Activated naive CD4-positive, alpha-beta T cell treated with anti-CD3 and anti-CD28 coated beads, Interleukin-2, amount 50 U/mL, for 24 hours (primary cell): ENCODE measurements at regions not wholly inside any gene's neighbourhood (a gene's known extent, or its start where the extent isn't known, plus 50 kb on each side); places are given as distances from the start of the nearest gene placed in this dataset.
"Not testable (repeated sequence)": the region's sequence is repeated elsewhere in the genome, so short reads cannot be mapped to it uniquely, and the experiment has no call there.

Source experiments
- H3K27ac Mint-ChIP-seq: one replicate; pipeline ENCODE4 v1.8.0; 2021; ENCODE audit warnings: mild to moderate bottlenecking, mixed read lengths
- H3K27me3 Mint-ChIP-seq: one replicate; pipeline ENCODE4 v1.8.0; 2021; ENCODE audit warnings: mixed read lengths
- H3K36me3 Mint-ChIP-seq: one replicate; pipeline ENCODE4 v1.8.0; 2021; ENCODE audit warnings: mixed read lengths
- H3K4me1 Mint-ChIP-seq: one replicate; pipeline ENCODE4 v1.8.0; 2021; ENCODE audit warnings: mixed read lengths
- H3K4me3 Mint-ChIP-seq: one replicate; pipeline ENCODE4 v1.8.0; 2021; ENCODE audit warnings: mild to moderate bottlenecking, mixed read lengths
- H3K9me3 Mint-ChIP-seq: one replicate; pipeline ENCODE4 v1.8.0; 2021; ENCODE audit warnings: mixed read lengths

DNA sequence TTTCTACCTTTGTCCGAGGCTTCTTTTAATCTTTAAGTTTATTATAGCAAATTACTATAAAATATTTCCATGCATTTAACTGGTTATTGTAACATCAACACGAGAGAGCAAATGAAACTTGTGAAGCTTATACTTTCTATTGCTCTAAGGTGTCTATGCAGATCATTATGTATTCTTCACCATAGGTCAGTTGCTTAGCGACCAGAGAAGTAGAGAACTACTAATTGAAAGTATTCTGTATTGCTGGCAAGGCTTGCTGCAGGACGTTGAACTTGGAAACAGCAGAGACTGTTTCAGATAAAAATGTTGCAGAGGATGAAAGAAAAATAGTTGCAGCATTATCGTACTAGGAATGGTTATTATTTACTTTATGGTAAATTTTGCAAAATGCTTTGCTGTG, 933.6 kb upstream of the FOXG1 start:
- not testable (repeated sequence) for H3K27me3 Mint-ChIP-seq, H3K27ac Mint-ChIP-seq, H3K36me3 Mint-ChIP-seq, H3K4me1 Mint-ChIP-seq, H3K4me3 Mint-ChIP-seq, H3K9me3 Mint-ChIP-seq

DNA sequence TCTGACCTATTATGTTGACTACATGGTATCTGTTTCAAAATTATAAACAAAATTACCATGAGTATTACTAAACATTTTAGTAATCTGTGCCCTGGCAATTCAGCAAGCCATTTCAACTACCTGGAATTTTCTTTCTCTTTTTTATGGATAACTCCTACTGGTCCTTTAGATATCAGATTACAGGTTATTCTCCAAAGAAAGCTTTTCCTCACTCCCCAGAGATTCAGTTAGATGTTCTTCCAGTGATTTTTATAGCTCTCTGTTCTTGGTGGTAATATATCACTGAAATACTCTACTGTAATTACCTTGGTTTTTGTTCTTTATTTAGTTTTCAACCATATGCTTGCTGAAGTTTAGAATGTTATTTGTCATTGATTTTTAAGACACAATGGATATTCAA, 930.2 kb upstream of the FOXG1 start:
- Mint-ChIP-seq H3K9me3 (no peaks in the 10 kb centered on the region), H3K27me3 (no peaks in the 10 kb centered on the region), H3K4me1 (no peaks in the 10 kb centered on the region), H3K27ac (no peak overlapping the region), H3K36me3 (no peaks in the 10 kb centered on the region), H3K4me3 (no peak overlapping the region)

DNA sequence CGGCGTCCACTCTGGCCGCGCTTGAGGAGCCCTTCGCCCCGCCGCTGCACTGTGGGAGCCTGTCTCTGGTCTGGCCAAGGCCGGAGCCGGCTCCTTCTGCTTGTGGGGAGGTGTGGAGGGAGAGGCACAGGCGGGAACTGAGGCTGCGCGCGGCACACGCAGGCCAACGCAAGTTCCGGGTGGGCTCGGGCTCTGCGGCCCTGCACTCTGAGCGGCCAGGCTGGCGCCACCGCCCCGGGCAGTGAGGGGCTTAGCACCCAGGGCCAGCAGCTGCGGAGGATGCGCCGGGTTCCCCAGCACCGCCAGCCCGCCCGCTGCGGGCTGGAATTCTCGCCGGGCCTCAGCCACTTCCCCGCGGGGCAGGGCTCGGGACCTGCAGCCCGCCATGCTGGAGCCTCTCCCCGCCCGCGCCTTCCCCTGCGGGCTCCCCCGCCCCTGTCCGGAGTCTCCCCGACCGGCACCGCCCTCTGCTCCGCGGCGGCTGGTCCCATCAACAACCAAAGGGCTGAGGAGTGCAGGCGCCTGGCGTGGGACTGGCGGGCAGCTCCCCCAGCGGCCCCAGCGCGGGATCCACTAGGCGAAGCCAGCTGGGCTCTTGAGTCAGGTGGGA, 921.2 kb upstream of the FOXG1 start:
- H3K27me3 Mint-ChIP-seq = no peaks in the 10 kb centered on the region
- H3K27ac Mint-ChIP-seq = no peak overlapping the region
- peaks cover 12% of the 10 kb centered on the region for H3K9me3 Mint-ChIP-seq
- no peaks in the 10 kb centered on the region for H3K36me3 Mint-ChIP-seq
- no peak overlapping the region for H3K4me3 Mint-ChIP-seq
- H3K4me1 Mint-ChIP-seq = no peaks in the 10 kb centered on the region

DNA sequence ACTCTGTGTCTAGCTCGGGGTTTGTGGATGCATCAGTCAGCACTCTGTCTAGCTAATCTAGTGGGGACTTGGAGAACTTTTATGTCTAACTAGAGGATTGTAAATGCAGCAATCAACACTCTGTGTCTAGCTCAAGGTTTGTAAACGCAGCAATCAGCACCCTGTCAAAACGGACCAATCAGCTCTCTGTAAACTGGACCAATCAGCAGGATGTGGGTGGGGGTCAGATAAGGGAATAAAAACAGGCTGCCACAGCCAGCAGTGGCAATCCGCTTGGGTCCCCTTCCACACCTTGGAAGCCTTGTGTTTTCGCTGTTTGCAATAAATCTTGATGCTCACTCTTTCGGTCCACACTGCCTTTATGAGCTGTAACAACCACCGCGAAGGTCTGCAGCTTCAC, 920.7 kb upstream of the FOXG1 start:
- Mint-ChIP-seq H3K27ac (no peak overlapping the region), H3K9me3 (peaks cover 12% of the 10 kb centered on the region), H3K27me3 (no peaks in the 10 kb centered on the region), H3K4me1 (no peaks in the 10 kb centered on the region), H3K4me3 (no peak overlapping the region), H3K36me3 (no peaks in the 10 kb centered on the region)

DNA sequence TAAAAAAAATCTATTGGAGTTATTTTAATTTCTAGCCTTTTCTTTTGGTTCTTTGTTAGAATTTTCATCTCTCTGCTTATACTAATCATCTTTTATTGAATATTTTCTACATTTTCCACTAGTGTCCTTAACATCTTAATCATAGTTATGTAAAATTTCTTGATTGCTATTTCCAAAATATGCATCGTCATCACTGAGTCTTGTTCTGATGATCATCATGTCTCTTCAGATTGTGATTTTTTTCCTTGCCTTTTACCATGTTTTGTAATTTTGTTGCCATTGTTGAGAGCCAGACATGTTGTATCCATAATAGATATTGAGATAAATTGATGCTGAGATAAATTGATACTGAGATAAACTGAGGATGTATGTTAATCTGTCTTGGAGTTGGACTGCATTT, 919.1 kb upstream of the FOXG1 start:
- not testable (repeated sequence) for H3K4me1 Mint-ChIP-seq, H3K4me3 Mint-ChIP-seq, H3K27ac Mint-ChIP-seq, H3K36me3 Mint-ChIP-seq, H3K27me3 Mint-ChIP-seq
- H3K9me3 Mint-ChIP-seq = peaks cover 12% of the 10 kb centered on the region

DNA sequence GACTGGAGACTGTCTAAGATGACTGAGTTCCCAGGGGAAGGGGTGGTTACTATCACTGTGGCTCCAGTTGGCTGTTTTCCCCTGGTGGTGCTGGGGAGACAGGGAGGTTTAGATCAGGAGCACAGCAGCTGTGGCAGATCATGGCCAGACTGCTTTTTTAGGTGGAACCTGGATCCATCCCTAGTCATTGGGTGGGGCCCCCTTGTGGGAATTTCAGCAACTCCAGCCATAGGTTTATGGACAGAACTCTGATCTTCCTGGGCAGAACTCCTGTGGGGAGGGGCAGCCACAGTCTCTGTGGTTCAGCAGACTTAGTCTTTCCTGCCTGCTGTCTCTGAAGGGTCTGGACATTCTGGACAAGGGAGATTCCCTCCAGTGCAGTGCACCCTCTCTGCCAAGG, 917.4 kb upstream of the FOXG1 start:
- H3K36me3 Mint-ChIP-seq, H3K4me3 Mint-ChIP-seq, H3K27me3 Mint-ChIP-seq, H3K9me3 Mint-ChIP-seq, H3K27ac Mint-ChIP-seq, H3K4me1 Mint-ChIP-seq: not testable (repeated sequence)

DNA sequence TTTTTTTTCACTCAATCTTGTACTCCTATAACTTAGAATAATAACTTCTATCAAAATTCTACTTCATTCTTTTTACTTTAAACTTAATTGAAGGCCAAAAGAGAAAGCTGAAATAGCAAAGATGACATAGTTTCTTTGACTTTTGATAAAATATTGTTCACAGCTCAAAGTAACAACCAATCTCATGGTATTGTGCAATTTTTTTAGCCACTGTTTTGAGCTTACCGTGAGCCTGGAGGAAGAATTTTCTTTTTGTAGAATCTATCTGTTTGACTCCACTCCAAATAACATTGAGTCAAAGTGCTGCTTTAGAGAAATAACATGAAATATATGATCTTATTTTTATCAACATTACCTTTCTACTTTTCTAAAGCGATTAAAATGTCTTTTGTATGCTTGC, 903.9 kb upstream of the FOXG1 start:
- H3K9me3 Mint-ChIP-seq = peaks cover 19% of the 10 kb centered on the region
- H3K36me3 Mint-ChIP-seq = no peaks in the 10 kb centered on the region
- no peak overlapping the region for H3K4me3 Mint-ChIP-seq
- H3K27me3 Mint-ChIP-seq = no peaks in the 10 kb centered on the region
- no peak overlapping the region for H3K27ac Mint-ChIP-seq
- H3K4me1 Mint-ChIP-seq = no peaks in the 10 kb centered on the region

DNA sequence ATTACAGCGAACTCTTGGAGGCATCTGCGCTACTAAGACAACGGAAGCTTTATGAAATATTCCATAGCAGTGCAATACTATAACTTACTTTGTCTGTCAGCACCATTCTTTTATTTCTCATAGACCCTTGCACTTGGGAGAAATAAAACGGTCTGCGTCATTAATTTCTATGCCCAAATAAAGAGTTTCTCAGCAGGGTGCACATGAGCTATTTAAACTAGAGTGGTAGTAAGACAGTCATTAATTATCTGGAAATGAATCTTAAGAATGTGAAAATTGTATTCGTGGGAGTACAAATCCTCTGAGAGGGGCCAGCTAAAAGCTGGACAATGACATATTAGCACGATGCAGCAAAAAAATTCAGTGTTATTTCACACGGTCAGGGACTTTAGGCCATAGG, 903.4 kb upstream of the FOXG1 start:
- Mint-ChIP-seq H3K4me3 (no peak overlapping the region), H3K9me3 (peaks cover 16% of the 10 kb centered on the region), H3K4me1 (no peaks in the 10 kb centered on the region), H3K36me3 (no peaks in the 10 kb centered on the region), H3K27ac (no peak overlapping the region), H3K27me3 (no peaks in the 10 kb centered on the region)

DNA sequence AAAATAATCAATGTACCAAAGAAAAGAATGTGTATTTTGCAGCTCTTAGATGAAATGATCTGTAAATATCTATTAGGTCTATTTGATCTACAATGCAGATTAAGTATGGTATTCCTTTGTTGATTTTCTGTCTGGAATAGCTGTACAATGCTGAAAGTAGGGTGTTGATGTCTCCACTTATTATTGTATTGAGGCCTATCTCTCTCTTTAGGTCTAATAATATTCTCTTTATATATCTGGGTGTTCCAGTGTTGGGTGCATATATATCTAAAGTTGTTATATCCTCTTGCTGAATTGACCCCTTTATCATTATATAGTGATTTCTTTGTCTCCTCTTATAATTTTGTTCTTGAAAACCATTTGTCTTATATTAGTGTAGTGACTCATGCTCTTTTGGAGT, 885.5 kb upstream of the FOXG1 start:
- no peak overlapping the region for H3K4me3 Mint-ChIP-seq

DNA sequence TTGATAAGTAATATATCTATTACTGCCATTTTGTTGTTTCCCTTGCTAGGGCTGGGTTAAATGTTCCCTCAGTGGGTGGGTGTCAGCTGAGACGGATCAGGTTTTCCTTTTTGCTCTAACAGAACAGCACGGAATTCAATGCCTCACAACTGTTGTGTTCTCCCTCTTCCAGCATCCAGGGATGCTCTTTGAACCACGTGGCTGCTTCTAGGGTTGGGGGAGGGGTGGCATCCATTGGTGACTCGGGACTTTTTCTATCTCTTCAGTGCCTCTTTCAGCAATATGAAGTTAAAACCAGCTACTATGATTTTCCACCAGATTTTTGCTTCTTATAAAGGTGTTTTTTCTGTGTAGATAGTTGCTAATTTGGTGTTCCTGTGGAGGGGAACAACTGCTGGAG, 884.9 kb upstream of the FOXG1 start:
- Mint-ChIP-seq H3K36me3 (no peaks in the 10 kb centered on the region), H3K9me3 (peaks cover 32% of the 10 kb centered on the region), H3K4me1 (no peaks in the 10 kb centered on the region), H3K27ac (no peak overlapping the region), H3K4me3 (no peak overlapping the region), H3K27me3 (no peaks in the 10 kb centered on the region)

More for the DNA sequence above, 885.5 kb upstream of the FOXG1 start:
- Mint-ChIP-seq H3K4me1 (no peaks in the 10 kb centered on the region), H3K27ac (no peak overlapping the region), H3K27me3 (no peaks in the 10 kb centered on the region), H3K36me3 (no peaks in the 10 kb centered on the region), H3K9me3 (peaks cover 32% of the 10 kb centered on the region)

DNA sequence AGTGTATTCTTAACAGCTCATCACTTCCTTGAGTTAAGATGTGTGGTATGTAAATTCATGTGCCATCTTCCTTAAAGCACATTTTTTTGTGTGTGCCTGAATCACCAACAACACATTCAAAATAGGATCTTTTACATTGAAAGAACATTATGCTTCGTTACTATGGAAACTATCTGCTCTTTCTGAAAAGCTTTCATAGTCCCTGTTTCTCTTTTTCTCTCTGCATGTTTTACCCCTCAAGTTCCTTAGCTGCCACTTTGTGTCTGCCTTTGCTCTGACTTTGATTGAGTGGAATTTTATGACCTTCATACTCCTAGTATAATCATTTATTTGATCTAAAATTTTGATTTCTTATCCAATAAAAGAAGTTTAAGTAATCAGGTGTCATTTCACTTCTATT, 880.3 kb upstream of the FOXG1 start:
- Mint-ChIP-seq H3K9me3 (peaks cover 16% of the 10 kb centered on the region), H3K27ac (no peak overlapping the region), H3K4me3 (no peak overlapping the region), H3K27me3 (no peaks in the 10 kb centered on the region), H3K36me3 (no peaks in the 10 kb centered on the region), H3K4me1 (no peaks in the 10 kb centered on the region)

DNA sequence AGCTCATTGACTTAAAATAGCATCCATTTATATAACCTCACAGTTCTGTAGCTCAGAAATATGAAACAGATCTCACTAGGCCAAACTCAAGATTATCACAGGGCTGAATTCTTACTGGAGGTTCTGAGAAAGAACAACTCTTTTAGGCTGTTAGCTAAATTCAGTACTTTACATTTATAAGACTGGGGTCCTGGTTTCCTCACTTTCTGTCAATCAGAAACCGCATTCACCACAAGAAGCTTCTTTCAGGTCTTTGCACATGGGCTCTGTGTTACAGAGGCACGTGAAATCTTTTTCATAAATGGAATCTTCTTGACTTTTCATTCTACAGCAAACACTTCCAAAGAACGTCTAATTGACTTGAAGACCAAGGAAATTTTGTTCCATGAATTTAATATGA, 876.3 kb upstream of the FOXG1 start:
- no peak overlapping the region for H3K4me3 Mint-ChIP-seq
- H3K9me3 Mint-ChIP-seq = no peaks in the 10 kb centered on the region
- H3K27me3 Mint-ChIP-seq = no peaks in the 10 kb centered on the region
- no peaks in the 10 kb centered on the region for H3K4me1 Mint-ChIP-seq
- H3K27ac Mint-ChIP-seq = no peak overlapping the region
- no peaks in the 10 kb centered on the region for H3K36me3 Mint-ChIP-seq

DNA sequence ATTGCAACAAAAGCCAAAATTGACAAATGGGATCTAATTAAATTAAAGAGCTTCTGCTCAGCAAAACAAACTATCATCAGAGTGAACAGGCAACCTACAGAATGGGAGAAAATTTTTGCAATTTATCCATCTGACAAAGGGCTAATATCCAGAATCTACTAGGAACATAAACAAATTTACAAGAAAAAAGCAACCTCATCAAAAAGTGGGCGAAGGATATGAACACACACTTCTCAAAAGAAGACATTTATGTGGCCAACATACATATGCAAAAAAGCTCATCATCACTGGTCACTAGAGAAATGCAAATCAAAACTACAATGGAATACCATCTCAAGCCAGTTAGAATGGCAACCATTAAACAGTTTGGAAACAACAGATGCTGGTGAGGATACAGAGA, 858.1 kb upstream of the FOXG1 start:
- H3K4me1 Mint-ChIP-seq, H3K9me3 Mint-ChIP-seq, H3K36me3 Mint-ChIP-seq, H3K4me3 Mint-ChIP-seq, H3K27me3 Mint-ChIP-seq, H3K27ac Mint-ChIP-seq: not testable (repeated sequence)

DNA sequence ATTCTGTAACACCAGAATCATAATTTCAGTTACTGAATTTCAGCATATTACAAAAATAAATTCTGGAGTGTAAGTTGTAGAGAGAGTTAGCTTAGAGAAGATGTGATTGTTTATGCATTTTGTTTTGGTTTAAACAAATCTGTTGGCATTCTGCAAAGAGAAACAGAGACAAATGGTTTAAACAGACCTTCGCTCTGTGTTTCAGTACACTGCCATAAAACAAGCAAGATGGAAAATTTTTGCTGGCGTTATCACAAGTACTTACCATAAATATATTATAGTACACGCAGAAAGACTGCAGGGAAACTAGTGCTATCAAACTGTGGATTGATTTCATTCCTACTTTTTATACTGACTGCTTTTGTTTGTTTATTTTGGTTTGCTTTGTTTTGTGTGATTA, 850.3 kb upstream of the FOXG1 start:
- Mint-ChIP-seq H3K36me3 (no peaks in the 10 kb centered on the region), H3K4me1 (no peaks in the 10 kb centered on the region), H3K27ac (no peak overlapping the region), H3K4me3 (no peak overlapping the region), H3K9me3 (peaks cover 4% of the 10 kb centered on the region), H3K27me3 (no peaks in the 10 kb centered on the region)

DNA sequence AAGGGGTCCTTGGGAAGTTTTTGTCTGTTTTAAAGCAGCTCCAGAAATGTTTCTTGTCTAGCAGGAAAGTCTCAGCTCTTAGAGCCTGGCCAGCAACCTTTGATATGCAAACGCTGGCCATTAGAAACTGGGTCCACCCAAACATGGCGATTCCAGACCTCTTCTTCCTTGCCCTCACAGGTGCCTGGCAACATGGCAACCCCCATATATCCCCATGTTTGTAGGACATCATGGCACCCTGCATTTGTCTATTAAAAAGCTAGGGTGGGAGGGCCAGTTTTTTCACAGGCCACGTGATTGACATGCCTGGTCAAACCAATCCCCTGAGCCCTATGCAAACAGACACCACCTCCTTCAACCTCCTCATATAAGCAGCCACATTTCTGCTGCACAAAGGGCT, 848.7 kb upstream of the FOXG1 start:
- Mint-ChIP-seq H3K4me3 (no peak overlapping the region), H3K9me3 (peaks cover 9% of the 10 kb centered on the region), H3K36me3 (no peaks in the 10 kb centered on the region), H3K4me1 (no peaks in the 10 kb centered on the region), H3K27ac (no peak overlapping the region), H3K27me3 (no peaks in the 10 kb centered on the region)

DNA sequence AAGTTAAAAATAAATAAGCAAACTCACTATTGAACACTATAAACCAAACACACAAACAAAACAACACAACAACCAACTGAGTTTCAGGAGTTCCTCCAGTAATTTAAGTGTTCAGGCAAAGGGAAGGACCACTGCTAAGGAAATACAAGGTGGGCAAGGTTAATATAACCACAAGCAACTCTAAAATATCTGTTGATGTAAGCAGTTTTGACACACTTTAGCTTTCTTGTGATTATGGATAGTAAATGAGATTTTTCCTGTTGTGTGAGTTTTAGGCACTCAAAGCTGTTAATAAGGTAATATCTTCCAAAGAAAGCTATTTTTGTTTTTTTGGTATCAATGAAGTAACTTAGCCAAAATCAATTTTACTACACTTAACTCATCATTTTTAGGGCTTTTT, 839.1 kb upstream of the FOXG1 start:
- H3K9me3 Mint-ChIP-seq = peaks cover 11% of the 10 kb centered on the region

DNA sequence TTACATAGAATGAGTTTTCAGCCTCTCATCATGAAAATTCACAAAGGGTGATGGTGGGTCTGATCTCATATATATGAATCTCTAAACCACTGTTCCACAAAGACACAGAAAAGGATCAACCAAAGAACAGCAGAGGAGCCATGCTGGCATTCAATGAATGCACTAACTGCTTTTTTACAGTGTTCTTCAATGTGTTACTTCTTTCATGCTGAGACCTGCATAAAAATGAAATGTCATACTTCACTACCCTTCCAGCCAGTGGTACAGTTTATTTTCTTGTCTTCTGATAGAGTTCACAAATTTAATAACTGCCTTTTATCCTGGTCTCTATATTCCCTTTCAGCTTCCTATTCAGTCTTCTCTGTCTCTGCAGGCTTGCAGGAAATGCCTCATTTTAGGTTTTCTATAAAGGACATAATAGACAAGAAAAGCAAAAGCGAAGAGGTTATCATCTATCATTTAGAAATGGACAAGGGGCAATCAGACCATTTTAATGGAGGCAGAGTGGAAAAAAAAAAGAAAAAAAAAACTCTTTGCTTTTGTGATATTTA, 836.7 kb upstream of the FOXG1 start:
- H3K27me3 Mint-ChIP-seq = no peaks in the 10 kb centered on the region
- H3K27ac Mint-ChIP-seq = no peak overlapping the region
- H3K4me3 Mint-ChIP-seq = no peak overlapping the region
- H3K36me3 Mint-ChIP-seq = no peaks in the 10 kb centered on the region
- H3K4me1 Mint-ChIP-seq = no peaks in the 10 kb centered on the region
- H3K9me3 Mint-ChIP-seq = peaks cover 10% of the 10 kb centered on the region

More for the DNA sequence above, 839.1 kb upstream of the FOXG1 start:
- H3K36me3 Mint-ChIP-seq = no peaks in the 10 kb centered on the region
- no peaks in the 10 kb centered on the region for H3K27me3 Mint-ChIP-seq
- no peaks in the 10 kb centered on the region for H3K4me1 Mint-ChIP-seq
- H3K4me3 Mint-ChIP-seq = no peak overlapping the region
- no peak overlapping the region for H3K27ac Mint-ChIP-seq
